ENCODE measurements at regions not wholly inside any gene's neighbourhood (a gene's known extent, or its start where the extent isn't known, plus 50 kb on each side); places are given as distances from the start of the nearest gene placed in this dataset.

GRCh38 chr5:97550164-97550563, 367.1 kb upstream of the RIOK2 start:
- Mint-ChIP-seq H3K27me3 (ENCODE audit: insufficient read depth, unreplicated experiment) (no peaks in the 10 kb centered on the region), H3K27ac (ENCODE audit: low read depth, unreplicated experiment) (no peak overlapping the region), H3K4me3 (ENCODE audit: unreplicated experiment) (no peak overlapping the region), H3K36me3 (ENCODE audit: insufficient read depth, unreplicated experiment) (no peaks in the 10 kb centered on the region), H3K9me3 (ENCODE audit: unreplicated experiment) (no peaks in the 10 kb centered on the region), H3K4me1 (ENCODE audit: insufficient read depth, unreplicated experiment) (peaks cover 16% of the 10 kb centered on the region)
- ChIA-PET POLR2A (interaction anchor here (1.3 kb wide), 1 partner anchor 10 kb away, joined by 4 read pairs; no protein-coding TSS in a partner anchor), CTCF (interaction anchor here (2.6 kb wide), 1 partner anchor 1222 kb away, joined by 7 read pairs; no protein-coding TSS in a partner anchor)
- TF ChIP-seq CTCF (IDR thresholded peaks at IDR 0.05; ENCODE audit: unreplicated experiment) = no peak
- BruUV-seq (replicated peaks) = no TSS peak
- DNase-seq (ENCODE audit: unreplicated experiment) = peak; percentile 25
- intact Hi-C loops (cut with micrococcal nuclease) = no loop called here

GRCh38 chr5:97550818-97551217, 367.8 kb upstream of the RIOK2 start:
- H3K36me3 Mint-ChIP-seq (ENCODE audit: insufficient read depth, unreplicated experiment) = no peaks in the 10 kb centered on the region
- TF ChIP-seq CTCF (IDR thresholded peaks at IDR 0.05; ENCODE audit: unreplicated experiment) = no peak
- POLR2A ChIA-PET = no interaction called here

GRCh38 chr5:97553604-97554452, 370.8 kb upstream of the RIOK2 start:
- TF ChIP-seq CTCF (IDR thresholded peaks at IDR 0.05; ENCODE audit: unreplicated experiment) = no peak
- H3K27me3 Mint-ChIP-seq (ENCODE audit: insufficient read depth, unreplicated experiment) = no peaks in the 10 kb centered on the region
- no peaks in the 10 kb centered on the region for H3K9me3 Mint-ChIP-seq (ENCODE audit: unreplicated experiment)
- ChIA-PET CTCF (interaction anchor here (0.5 to 1.4 kb wide), 3 partner anchors 1064 to 1267 kb away, joined by 3 to 5 read pairs (median 3); no protein-coding TSS in a partner anchor), POLR2A (interaction anchor here (0.6 to 0.7 kb wide), 3 partner anchors 609 to 1502 kb away, joined by 3 to 4 read pairs (median 3); no protein-coding TSS in a partner anchor)
- no peak for DNase-seq (ENCODE audit: unreplicated experiment)
- H3K4me3 Mint-ChIP-seq (ENCODE audit: unreplicated experiment) = no peak overlapping the region
- H3K36me3 Mint-ChIP-seq (ENCODE audit: insufficient read depth, unreplicated experiment) = peaks cover 4% of the 10 kb centered on the region
- H3K4me1 Mint-ChIP-seq (ENCODE audit: insufficient read depth, unreplicated experiment) = peaks cover 16% of the 10 kb centered on the region
- no TSS peak for BruUV-seq (replicated peaks)
- intact Hi-C loops (cut with micrococcal nuclease) = no loop called here
- H3K27ac Mint-ChIP-seq (ENCODE audit: low read depth, unreplicated experiment) = no peak overlapping the region

More at GRCh38 chr5:97550818-97551217, 367.8 kb upstream of the RIOK2 start:
- H3K4me1 Mint-ChIP-seq (ENCODE audit: insufficient read depth, unreplicated experiment) = peaks cover 16% of the 10 kb centered on the region
- no peak overlapping the region for H3K27ac Mint-ChIP-seq (ENCODE audit: low read depth, unreplicated experiment)
- H3K9me3 Mint-ChIP-seq (ENCODE audit: unreplicated experiment) = no peaks in the 10 kb centered on the region
- no peak overlapping the region for H3K4me3 Mint-ChIP-seq (ENCODE audit: unreplicated experiment)
- intact Hi-C loops (cut with micrococcal nuclease) = no loop called here
- DNase-seq (ENCODE audit: unreplicated experiment) = no peak
- BruUV-seq (replicated peaks) = no TSS peak
- H3K27me3 Mint-ChIP-seq (ENCODE audit: insufficient read depth, unreplicated experiment) = no peaks in the 10 kb centered on the region
- CTCF ChIA-PET = interaction anchor here (1.0 to 2.6 kb wide), 2 partner anchors 17 to 1221 kb away, joined by 3 to 7 read pairs; no protein-coding TSS in a partner anchor

- DNase-seq (ENCODE audit: unreplicated experiment) = no peak
- H3K4me1 Mint-ChIP-seq (ENCODE audit: insufficient read depth, unreplicated experiment) = peaks cover 21% of the 10 kb centered on the region
- no peaks in the 10 kb centered on the region for H3K9me3 Mint-ChIP-seq (ENCODE audit: unreplicated experiment)
- BruUV-seq (replicated peaks) = no TSS peak
- no peaks in the 10 kb centered on the region for H3K27me3 Mint-ChIP-seq (ENCODE audit: insufficient read depth, unreplicated experiment)
- H3K27ac Mint-ChIP-seq (ENCODE audit: low read depth, unreplicated experiment) = peak overlapping the region; percentile 23
- TF ChIP-seq CTCF (IDR thresholded peaks at IDR 0.05; ENCODE audit: unreplicated experiment) = no peak
- ChIA-PET CTCF (interaction anchor here (0.6 to 1.4 kb wide), 4 partner anchors 21 to 1215 kb away, joined by 3 to 5 read pairs (median 4); no protein-coding TSS in a partner anchor), POLR2A (interaction anchor here (0.7 kb wide), 1 partner anchor 610 kb away, joined by 4 read pairs; no protein-coding TSS in a partner anchor)
- H3K4me3 Mint-ChIP-seq (ENCODE audit: unreplicated experiment) = no peak overlapping the region
- peaks cover 6% of the 10 kb centered on the region for H3K36me3 Mint-ChIP-seq (ENCODE audit: insufficient read depth, unreplicated experiment)
- intact Hi-C loops (cut with micrococcal nuclease) = no loop called here
Observed at GRCh38 chr5:97554977-97555643, 372.1 kb upstream of the RIOK2 start.
